ENCODE measurements at regions not wholly inside any gene's neighbourhood (a gene's known extent, or its start where the extent isn't known, plus 50 kb on each side); places are given as distances from the start of the nearest gene placed in this dataset.
A peak's percentile ranks its signal among the peaks of the same experiment; 100 is the strongest.
"Not testable (repeated sequence)": the region's sequence is repeated elsewhere in the genome, so short reads cannot be mapped to it uniquely, and the experiment has no call there.

DNA sequence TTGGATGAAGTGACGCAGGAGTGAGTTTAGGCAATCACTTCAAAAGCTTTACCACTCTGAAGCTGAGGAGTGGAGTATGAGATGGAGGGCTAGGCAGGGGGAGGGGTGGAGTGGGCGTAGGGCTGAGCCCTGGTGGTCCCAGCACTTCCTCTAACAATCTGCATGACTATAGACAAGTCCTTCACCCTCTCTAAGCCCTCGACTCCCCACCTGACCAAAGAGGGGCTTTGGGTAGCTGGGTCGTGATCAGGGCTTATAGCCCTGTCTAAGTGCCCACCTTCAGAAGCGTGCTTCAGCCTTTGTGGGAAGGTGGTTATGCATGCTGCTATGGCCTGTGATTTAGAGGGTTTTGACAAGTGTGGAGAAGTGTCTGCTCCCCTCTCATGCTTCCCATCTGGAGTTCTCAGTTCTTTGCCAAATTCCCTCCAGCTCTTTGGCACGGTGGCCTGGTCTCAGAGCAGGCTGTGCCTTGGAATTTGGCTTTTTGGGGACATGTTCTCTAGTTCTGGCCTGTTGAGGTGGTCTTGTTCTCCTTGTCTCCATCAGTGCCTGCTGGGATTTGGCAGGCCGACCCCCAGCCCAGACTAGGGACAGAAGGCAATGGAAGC, 53.0 kb downstream of the ACTBL2 start:
- DNase-seq = no peak

DNA sequence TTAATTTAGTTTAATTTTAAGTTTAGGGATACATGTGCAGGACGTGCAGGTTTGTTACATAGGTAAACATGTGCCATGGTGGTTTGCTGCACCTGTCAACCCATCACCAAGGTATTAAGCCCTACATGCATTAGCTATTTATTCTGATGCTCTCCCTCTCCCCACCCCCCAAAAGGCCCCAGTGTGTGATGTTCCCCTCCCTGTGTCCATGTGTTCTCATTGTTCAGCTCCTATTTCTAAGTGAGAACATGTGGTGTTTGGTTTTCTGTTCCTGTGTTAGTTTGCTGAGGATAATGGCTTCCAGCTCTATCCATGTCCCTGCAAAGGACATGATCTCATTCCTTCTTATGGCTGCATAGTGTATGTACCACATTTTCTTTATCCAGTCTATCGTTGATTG, 53.6 kb downstream of the ACTBL2 start:
- not testable (repeated sequence) for DNase-seq

DNA sequence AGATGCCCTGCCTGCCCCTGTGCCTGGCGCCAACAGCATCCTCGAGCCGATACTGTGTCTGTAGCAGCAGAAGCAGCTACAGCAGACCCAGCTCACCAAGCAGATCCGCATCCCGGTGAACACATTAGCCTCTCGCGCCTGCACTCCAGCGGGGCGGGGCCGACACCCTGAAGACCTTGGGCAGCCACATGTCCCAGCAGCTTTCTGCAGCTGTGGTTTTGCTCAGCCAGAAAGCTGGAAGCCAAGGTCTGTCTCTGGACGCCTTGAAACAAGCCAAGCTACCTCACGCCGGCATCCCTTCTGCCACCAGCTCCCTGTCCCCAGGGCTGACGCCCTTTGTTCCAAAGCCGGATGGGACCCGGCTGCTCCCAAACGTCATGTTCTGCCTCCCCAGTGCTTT, 59.6 kb downstream of the ACTBL2 start:
- no peak for DNase-seq

DNA sequence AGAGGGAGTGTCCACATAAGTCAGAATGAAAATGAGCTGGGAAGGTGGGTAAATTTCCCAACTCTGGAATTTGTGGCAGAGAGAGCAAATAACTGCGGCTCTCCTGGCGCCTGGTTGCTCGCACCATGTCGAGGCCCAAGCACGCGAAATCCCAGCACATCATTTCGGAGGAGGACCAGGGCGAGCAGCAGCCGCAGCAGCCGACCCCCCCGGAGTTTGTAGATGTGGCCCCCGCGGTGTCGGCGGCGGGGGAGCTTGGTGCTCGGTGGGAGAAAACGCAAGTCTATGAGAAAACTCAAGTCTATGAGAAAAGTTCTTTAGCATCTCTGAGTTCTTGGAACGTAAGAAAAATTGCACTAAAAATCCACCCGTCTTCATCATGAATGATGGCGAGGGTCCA, 60.3 kb downstream of the ACTBL2 start:
- DNase-seq = no peak

DNA sequence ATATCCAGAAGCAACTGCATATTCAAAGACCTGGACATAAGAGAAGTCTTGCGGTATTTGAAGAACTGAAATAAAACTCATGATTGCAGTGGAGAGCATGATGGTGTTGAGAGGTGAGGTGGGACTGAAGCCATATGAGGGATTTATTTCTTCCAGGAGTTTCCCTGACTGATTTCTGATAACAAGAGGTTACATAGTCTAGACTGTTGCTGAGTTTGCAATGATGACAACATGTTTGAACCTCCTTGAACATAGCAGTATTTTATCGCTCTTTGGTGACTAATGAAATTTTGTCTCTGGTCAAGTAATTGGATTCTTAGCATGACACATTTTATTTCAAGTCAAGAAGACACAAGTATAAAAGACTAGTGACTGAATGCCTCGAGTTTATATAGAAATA, 61.8 kb downstream of the ACTBL2 start:
- peak; percentile 60 for DNase-seq

DNA sequence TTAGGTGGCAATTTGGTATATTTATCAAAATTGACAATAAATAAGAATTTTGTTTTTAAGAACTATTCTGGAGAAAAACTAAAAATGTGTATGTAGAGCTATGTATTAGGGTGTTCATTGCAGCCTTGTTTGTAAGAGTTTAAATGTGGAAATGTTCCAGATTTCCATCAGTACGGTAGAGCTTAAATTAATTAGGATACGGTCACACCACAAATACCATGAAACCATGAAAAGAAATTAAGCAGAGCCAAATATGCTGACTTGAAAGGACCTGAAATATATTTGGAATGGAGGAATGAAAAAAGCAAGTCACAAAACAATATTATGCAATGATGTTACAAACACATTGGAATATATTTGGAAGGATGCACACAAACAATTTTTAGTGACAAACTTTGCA, 64.6 kb downstream of the ACTBL2 start:
- peak; percentile 67 for DNase-seq

DNA sequence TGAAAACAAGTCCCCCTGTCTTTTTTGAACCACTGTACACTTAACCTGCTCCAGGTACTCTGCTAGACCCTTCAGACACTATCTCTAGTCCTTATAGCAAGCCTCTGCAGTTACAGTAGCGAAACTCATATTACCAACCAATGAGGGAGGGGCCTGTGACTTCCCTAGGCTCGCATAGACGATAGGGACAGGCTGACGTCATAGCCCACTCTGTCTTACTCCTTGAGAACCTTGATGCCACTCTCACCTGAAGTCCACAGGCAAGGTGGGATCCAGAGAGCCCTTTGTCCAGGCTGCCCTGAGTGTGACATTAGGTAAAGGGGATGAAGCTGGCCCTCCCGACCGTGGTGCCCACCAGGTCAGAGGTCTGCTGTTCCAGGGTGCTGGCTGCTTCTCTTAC, 65.3 kb downstream of the ACTBL2 start:
- no peak for DNase-seq

DNA sequence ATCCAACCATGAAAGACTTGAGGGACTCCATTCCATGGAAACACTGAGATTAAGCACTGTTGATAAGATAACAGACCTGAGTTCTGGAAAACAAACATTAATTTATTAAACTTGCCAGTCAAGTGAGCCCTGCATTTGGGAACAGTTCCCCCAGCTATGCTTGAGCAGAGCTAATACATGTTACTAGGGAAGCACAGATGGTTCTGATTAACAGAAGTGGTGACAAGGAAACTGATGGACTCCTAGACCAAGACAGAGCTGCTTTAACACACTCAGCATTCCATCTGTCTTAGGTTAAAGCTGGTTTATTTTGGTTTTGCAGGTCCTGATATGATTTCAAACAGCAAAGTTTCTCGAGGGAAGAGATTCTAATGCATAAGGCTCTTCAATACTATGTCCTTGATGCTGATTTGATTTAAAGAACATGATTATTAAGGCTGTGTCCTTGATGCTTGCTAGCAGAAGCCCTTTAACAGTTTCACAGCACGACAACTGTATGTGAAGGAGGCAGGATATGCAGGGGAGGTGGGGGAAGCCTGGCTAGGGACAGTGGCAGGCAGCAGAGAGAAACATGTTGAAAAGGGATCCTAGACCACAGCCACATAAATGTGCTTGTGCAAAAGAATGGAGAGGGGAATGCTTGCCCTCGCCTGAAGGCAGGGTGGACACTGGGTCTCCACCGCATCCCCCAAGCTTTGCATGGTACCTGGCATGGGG, 66.2 kb downstream of the ACTBL2 start:
- DNase-seq = peak; percentile 95

DNA sequence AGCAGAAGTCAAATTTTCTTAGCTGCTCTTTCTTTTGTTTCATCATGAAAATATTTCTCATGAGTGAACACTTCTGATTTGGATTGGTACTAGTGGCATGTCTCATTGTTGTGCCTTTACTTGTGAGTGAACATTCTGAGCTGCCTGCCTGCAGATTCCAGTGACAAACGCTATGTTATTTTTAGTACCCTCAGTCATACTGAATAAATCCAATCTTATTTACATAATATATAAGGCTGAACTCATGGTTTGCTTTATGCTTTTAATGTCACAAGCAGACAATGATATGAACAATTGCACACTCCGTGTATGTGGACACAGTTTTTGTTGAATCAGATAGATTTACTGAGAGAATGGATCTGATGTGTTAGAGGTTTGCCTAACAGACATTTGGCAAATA, 67.8 kb downstream of the ACTBL2 start:
- no peak for DNase-seq

DNA sequence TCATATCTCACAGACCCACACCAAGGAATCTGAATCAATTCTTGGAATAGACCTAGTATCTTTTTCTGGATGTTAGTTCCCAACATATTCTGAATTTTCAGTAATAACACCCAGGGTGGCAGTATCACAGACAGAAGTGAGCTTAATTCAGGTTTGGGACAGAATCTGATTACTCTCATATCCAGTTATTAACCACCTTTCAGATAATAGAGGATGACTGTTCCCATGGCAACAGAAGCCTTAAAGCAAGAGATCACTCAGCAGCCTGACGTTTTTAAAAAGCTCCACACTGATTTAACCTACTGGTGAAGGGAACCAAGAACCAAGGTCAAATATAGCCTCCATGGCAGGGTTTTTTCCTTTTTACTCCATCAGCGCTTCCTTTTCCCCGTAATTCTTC, 68.4 kb downstream of the ACTBL2 start:
- DNase-seq = no peak

DNA sequence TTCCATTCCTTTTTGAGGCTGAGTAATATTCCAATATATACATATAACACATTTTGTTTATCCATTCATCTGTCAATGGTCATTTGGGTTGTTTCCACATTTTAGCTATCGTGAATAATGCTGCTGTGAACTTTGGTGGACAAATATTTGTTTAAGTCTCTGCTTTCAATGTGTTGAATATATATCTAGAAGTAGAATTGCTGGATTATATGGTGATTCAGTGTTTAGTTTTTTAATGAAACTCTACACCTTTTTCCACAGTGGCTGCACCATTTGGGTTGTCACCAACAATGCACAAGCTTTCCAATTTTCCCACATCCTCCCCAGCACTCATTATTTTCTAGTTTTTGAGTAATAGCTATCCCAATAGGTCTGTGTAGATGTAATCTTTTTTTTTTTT, 69.5 kb downstream of the ACTBL2 start:
- DNase-seq = no peak

DNA sequence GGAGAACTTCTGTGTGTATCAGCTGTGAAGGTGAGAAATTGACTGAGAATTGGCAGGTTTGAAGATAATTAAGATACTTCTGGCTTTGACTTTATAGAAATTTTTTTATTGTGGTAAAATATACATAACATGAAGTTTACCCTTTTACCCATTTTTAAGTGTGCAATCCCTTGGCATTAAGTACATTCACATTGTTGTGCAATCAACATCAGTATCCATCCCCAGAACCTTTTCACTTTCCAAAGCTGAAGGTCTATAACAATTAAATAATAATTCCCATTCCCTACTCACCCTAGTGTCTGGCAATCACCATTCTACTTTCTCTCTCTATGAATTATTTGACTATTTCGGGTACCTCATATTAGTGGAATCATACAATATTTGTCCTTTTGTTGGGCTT, 69.9 kb downstream of the ACTBL2 start:
- DNase-seq = no peak

DNA sequence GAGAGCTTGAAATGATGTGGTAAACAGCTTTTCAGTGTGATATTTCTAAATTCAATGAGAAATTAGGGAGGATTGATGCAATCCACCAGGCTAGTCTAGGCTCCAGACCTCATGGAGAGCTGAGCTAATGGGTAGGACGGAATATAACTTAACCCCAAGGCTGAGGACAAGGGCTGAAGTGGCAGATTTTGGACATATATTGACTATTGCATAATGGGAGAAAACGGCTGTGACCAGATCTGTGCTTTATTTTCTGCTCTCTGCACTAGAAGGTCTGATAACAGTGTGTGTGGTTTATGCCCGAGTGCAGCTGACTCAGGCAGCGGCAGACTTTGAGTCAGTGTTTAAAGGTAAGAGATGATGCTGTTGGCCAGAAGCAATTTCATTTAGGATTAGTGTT, 70.6 kb downstream of the ACTBL2 start:
- DNase-seq = peak; percentile 36

DNA sequence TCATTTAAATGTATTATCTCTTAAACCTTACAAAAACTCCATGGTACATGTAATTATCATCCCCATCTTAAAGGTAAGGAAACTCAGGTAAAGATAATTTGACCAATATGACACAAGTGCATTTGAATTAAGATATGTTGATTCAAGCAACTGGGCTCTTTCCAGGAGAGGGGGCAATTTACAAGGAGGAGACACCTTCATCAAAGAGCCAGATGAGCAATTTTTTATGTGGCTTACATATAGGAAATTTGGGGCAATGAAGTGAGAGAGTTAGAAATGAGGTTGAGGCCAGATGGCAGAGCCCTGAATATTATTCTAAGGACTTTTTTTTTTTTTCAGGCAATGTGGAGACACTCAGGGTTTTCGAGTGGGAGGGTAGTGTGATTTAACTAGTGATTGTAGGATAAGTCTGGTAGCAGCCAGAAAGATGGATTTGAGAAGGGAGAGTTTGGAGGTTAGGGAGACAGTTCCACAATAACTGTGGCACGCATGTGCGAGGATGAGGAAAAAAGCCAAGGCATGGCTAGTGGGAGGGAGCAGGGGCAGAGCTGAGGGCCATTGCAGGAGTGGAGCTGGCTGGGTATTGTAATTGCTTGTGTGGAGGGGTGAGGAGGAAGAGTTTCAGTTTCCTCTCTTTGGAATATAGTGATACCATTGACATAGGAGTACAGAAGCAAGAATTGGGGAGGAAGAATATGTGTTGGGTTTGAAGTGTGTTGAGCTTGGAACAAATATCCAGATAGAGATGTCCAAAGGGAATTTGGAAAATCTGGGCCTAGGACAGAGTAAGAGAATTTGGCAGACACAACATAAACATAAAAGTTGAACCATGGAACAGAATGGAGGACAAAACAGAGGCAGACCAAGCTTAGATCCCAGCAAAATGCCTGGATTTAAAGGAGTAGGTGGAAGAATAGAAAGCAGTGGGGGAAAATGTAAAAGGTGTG, 72.0 kb downstream of the ACTBL2 start:
- DNase-seq = no peak

DNA sequence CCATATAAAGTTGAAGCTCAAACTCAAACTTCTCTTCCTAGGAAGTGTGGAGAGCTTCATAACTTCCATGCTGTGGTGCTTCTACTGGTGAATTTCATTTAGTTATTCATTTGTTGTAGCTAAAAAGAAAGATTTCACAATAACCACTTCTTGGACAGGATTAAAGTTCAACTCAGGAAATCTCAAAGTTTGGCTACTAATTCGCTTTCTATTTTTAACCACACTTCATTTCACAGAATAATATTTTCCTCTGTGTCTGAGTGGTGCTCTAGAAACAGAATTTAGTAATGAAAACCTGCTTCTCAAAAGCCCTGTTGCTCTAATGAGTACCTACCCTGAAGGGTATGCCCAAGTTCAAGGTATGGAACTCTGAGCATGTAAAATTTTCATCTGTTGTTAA, 73.9 kb downstream of the ACTBL2 start:
- peak; percentile 36 for DNase-seq

DNA sequence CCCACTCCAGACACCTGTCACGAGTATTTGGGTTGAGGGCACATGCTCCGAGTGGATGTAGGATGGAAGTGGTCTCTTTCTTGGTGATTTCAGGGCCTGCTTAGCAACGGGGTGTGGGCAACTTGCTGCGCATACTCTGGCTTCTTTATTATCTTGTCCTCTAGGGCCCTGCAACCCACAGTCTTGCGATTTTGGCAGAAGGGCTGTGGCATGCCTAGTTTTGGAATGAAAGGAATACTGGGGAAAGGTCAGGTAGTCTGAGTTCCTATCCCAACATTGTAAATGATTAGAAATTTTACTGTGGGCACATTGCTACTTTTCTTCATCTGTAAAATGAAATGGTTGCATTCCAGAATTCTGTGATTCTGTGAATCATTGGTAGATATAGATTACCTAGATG, 74.3 kb downstream of the ACTBL2 start:
- no peak for DNase-seq

DNA sequence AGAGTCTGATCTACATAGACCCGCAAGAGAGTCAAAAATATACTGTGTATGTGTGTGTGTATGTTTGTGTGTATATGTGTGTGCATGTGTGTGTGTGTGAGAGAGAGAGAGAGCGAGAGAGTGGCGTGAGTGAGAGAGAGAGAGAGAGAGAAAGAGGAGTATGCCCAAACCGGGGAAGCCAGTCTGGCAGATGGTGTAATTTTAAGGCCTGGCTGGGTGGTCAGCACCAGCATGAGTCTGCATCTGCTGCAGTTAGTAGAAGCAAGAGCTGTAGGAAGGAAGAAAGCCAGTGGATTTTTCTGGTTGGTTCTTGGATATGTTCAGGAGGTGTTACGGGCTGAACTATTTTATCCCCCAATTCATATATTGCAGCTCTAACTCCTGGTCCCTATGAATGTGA, 75.2 kb downstream of the ACTBL2 start:
- no peak for DNase-seq

DNA sequence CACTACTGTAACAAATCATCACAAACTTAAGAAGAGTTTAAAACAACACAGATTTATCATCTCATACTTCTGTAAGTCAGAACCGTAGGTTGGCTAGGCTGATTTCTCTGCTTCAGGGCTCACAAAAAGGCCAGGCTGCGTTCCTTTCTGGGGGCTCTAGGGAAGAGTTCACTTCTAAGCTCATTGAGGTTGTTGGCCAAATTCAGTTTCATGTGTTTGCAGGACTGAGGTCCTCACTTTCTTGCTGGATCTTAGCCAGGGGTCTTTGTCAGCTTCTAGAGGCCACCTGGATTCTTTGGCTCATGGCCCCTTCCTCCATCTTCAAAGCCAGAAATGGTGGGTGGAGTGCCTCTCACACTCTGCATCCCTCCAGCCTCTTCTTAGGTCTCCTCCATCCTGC, 76.0 kb downstream of the ACTBL2 start:
- DNase-seq = no peak

DNA sequence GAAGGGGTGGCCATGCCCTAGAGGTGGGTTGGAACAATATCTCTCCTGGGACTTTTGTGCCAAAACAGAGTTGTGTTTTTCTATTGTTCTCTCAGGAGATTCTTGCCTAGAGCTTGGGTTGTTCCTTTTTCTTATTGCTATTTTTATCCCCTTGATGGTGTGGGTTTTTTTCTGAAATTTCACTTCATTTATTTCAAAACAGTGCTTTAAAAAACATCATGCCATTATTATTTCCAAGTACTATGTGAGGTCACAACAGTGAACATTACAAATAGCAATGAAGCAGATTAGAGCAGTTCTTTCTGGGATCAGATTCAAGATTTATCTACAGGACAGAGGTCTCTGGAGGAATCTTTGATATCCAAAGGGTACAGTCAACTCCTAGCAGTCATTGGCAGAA, 76.6 kb downstream of the ACTBL2 start:
- DNase-seq = no peak

DNA sequence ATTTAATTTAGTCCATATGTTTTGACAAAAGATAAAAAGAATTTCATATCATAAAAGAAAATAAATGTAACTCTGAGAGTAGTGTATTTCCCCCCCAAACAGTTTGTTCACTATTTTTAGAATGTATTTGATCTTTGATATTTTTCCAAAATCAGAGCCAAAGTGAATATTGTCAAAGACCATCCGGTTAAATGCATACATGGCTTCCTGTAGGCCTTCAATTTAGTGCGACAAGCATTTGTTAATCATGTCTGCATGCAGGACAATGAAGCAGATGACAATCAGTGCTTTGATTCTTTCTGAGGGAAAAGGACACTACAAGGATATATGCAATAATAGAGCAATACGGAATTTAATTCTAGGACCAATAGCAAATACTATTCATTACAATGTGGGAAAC, 79.8 kb downstream of the ACTBL2 start:
- DNase-seq = no peak

DNA sequence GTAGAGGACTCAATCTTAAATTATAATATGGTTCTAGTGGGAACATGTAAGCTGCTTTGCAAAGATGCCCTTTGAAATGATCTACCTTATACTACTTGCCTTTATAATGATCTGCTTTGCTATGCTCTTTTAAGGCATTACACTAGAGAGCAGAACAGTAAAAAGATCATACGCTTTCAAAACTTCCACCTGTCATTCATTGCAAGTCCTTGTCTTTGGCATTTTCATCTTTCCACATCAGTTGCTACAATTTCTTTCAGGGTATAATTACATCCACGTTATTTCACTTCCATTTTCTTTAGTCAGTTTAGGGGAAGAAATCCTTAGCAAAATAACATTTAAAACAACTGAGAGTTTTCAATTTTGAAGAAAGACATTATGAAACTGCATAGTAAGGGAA, 80.3 kb downstream of the ACTBL2 start:
- DNase-seq = no peak

DNA sequence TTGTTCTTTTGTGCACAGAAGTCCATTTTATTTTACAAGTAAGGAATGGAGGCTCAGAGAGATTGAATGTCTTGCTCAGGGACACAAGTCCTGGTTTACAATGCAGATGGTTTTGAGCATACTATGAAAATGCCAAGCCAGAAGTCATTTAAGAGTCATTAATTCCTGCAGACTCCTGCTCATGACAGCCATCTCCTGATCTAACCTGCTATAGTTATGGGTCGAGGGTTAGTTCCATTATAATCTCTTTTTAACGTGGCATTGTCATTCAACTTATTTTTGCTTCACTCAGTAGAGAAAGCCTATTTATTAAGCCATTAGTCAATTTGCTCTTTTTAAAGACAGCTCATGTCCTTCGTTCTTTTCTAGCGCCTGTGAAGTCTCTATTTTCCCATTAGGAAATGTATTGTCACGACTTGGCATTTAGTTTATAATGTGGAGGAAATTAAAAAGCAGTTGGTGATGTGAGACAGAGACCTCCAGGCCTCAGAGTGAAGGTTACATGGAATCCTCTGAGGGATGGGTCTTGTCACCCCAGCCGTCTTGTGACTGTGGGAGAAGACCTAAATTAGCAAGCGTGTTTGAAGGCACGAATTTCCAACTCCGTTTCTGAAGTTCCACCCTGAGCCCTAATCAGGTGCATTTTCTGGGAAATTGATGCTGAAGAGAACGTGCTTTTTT, 84.1 kb downstream of the ACTBL2 start:
- no peak for DNase-seq

DNA sequence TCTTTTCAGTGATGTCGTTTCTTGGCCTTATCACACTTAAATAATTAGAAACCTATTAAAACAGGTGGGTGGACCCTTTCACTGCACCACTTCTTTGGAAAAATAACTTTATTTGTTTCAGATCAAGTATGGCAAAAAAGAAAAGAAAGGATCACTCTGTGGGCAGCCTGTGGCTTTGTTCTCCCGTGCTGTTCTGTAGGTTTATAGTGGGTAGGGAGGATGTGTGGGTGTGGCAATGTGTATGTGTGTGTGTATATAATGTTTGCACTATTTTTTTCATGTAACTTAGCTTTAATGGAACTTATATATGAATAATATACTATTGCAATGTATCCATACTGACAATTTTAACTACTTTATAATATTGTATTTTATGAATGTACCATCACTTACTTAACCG, 85.9 kb downstream of the ACTBL2 start:
- no peak for DNase-seq
